ENCODE measurements at regions not wholly inside any gene's neighbourhood (a gene's known extent, or its start where the extent isn't known, plus 50 kb on each side); places are given as distances from the start of the nearest gene placed in this dataset.
"Not testable (repeated sequence)": the region's sequence is repeated elsewhere in the genome, so short reads cannot be mapped to it uniquely, and the experiment has no call there.

GRCh38 chr16:35102780-35103403 is 1643.5 kb downstream of the TP53TG3F start:
- no peak for DNase-seq (ENCODE audit: low read depth, low spot score)
- Histone ChIP-seq H3K4me3 (no peak overlapping the region), H3K9ac (ENCODE audit: insufficient read length) (no peak overlapping the region), H3K9me3 (ENCODE audit: low read depth, low read length) (no peaks in the 10 kb centered on the region), H3K36me3 (ENCODE audit: insufficient read depth, low read length) (no peaks in the 10 kb centered on the region), H3K27ac (no peak overlapping the region)
- TF ChIP-seq EZH2 (IDR thresholded peaks at IDR 0.05), result no peak
- TF ChIP-seq FOXP2 (optimal IDR thresholded peaks at IDR 0.05; ENCODE audit: control extremely low read depth, extremely low read length, insufficient read depth), result no peak
- TF ChIP-seq POLR2AphosphoS5 (IDR thresholded peaks at IDR 0.05; ENCODE audit: borderline replicate concordance, low read depth, low read length), result no peak

DNA sequence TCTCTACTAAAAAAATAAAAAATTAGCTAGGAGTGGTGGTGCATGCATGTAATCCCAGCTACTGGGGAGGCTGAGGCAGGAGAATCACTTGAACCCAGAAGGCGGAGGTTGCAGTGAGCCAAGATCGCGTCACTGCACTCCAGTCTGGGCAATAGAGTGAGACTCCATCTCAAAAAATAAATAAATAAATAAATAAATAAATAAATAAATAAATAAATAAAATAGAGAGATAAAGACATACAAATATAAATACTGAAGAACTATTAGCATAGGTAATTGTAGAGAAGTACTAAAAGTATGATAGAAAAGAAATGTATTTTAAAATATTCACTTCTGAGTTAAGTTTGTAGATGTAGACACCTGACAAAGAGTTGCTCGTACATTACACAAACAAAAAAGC is 1652.4 kb downstream of the TP53TG3F start:
- not testable (repeated sequence) for H3K4me3 ChIP-seq; H3K9ac ChIP-seq (ENCODE audit: insufficient read length); H3K27ac ChIP-seq; H3K36me3 ChIP-seq (ENCODE audit: insufficient read depth, low read length); H3K9me3 ChIP-seq (ENCODE audit: low read depth, low read length); DNase-seq (ENCODE audit: low read depth, low spot score)

- DNase-seq (ENCODE audit: low read depth, low spot score), result no peak
- no peaks in the 10 kb centered on the region for H3K9me3 ChIP-seq (ENCODE audit: low read depth, low read length)
Measured at GRCh38 chr16:35131429-35131828, 1672.0 kb downstream of the TP53TG3F start.

DNA sequence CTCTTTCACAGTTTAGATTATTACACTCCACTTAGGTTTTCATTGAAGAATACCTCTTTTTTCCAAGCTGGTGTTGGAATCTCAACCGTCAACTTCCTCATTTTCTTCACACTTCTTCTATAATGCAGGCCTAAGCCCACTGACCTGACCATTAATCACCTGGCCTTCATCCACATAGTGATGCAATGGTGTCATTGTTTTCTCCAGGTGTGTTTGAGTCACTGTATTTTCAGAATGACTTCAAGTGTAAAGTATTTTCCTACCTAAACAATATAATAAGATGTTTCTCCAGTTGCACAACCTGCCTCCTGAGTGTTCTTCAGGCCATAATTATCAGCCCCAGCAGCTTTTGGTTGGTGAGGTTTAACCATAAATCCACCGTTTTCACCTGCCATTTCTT is 1675.1 kb downstream of the TP53TG3F start:
- H3K36me3 ChIP-seq (ENCODE audit: insufficient read depth, low read length), result no peaks in the 10 kb centered on the region
- no peak for DNase-seq (ENCODE audit: low read depth, low spot score)
- H3K9ac ChIP-seq (ENCODE audit: insufficient read length), result no peak overlapping the region
- no peak overlapping the region for H3K4me3 ChIP-seq
- TF ChIP-seq EZH2 (IDR thresholded peaks at IDR 0.05) (no peak), POLR2AphosphoS5 (IDR thresholded peaks at IDR 0.05; ENCODE audit: borderline replicate concordance, low read depth, low read length) (no peak), FOXP2 (optimal IDR thresholded peaks at IDR 0.05; ENCODE audit: control extremely low read depth, extremely low read length, insufficient read depth) (no peak)
- no peaks in the 10 kb centered on the region for H3K9me3 ChIP-seq (ENCODE audit: low read depth, low read length)
- no peak overlapping the region for H3K27ac ChIP-seq

More at GRCh38 chr16:35131429-35131828, 1672.0 kb downstream of the TP53TG3F start:
- no peak overlapping the region for H3K27ac ChIP-seq
- H3K36me3 ChIP-seq (ENCODE audit: insufficient read depth, low read length), result no peaks in the 10 kb centered on the region
- no peak overlapping the region for H3K4me3 ChIP-seq
- H3K9ac ChIP-seq (ENCODE audit: insufficient read length), result no peak overlapping the region
- TF ChIP-seq EZH2 (IDR thresholded peaks at IDR 0.05) (no peak), FOXP2 (optimal IDR thresholded peaks at IDR 0.05; ENCODE audit: control extremely low read depth, extremely low read length, insufficient read depth) (no peak), POLR2AphosphoS5 (IDR thresholded peaks at IDR 0.05; ENCODE audit: borderline replicate concordance, low read depth, low read length) (no peak)

DNA sequence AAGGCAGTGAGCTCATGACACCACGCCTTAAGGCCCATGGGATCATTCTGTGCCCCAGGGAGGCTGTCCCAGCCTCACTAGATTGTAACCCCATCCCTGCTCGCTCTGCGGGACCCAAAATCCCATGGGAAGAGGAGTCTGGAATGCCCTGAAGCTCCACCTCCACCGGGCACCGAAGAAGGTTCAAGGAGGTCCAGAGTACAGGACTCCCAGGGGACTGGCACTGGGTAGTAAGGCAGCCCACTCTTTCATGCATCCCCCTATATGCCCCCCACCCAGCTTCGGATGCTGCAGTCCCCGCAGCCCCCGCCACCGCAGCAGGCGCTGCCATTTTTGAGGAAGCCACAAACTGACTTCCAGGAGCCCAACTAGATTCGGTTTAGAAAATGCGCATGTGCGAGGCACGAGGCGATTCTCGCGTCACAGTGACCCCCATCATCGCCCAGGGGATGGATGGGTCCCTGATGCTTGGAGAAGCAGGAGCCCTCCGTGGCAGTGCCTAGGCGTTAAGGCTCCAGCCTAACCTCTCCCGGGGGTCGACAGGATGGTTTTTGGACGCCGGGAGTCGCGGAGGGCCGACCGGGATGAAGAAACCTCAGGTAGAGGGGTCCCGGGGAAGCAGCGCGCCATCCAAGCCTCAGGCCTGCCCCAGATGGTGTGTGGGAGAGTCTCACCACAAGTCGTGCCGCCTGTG is 1681.0 kb downstream of the TP53TG3F start:
- H3K9me3 ChIP-seq (ENCODE audit: low read depth, low read length), result no peaks in the 10 kb centered on the region

DNA sequence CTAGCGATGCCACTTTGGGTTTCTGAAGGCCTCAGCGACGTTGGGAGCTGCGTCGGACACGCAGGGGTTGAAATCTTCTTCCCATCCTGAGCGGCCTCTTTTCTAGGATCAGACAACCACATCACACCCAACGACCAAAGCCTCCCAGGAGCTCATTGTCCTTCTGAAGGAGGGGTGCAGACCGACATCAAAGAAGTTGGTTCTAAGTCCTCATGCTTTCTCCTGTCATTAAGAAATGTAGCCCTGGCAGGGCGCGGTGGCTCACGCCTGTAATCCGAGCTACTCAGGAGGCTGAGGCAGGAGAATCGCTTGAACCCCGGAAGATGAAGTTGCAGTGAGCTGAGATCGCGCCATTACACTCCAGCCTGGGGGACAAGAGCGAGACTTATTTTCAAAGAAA is 1681.9 kb downstream of the TP53TG3F start:
- H3K4me3 ChIP-seq, result no peak overlapping the region
- no peak for DNase-seq (ENCODE audit: low read depth, low spot score)
- no peak overlapping the region for H3K9ac ChIP-seq (ENCODE audit: insufficient read length)
- H3K9me3 ChIP-seq (ENCODE audit: low read depth, low read length), result no peaks in the 10 kb centered on the region
- H3K36me3 ChIP-seq (ENCODE audit: insufficient read depth, low read length), result no peaks in the 10 kb centered on the region
- TF ChIP-seq POLR2AphosphoS5 (IDR thresholded peaks at IDR 0.05; ENCODE audit: borderline replicate concordance, low read depth, low read length) (no peak), EZH2 (IDR thresholded peaks at IDR 0.05) (no peak), FOXP2 (optimal IDR thresholded peaks at IDR 0.05; ENCODE audit: control extremely low read depth, extremely low read length, insufficient read depth) (no peak)
- H3K27ac ChIP-seq, result no peak overlapping the region

More for the DNA sequence above, 1681.0 kb downstream of the TP53TG3F start:
- no peak overlapping the region for H3K4me3 ChIP-seq
- no peak for TF ChIP-seq POLR2AphosphoS5 (IDR thresholded peaks at IDR 0.05; ENCODE audit: borderline replicate concordance, low read depth, low read length)
- TF ChIP-seq FOXP2 (optimal IDR thresholded peaks at IDR 0.05; ENCODE audit: control extremely low read depth, extremely low read length, insufficient read depth), result no peak
- no peak for TF ChIP-seq EZH2 (IDR thresholded peaks at IDR 0.05)
- no peaks in the 10 kb centered on the region for H3K36me3 ChIP-seq (ENCODE audit: insufficient read depth, low read length)
- DNase-seq (ENCODE audit: low read depth, low spot score), result no peak
- no peak overlapping the region for H3K9ac ChIP-seq (ENCODE audit: insufficient read length)
- no peak overlapping the region for H3K27ac ChIP-seq

GRCh38 chr16:35142147-35142808 is 1682.9 kb downstream of the TP53TG3F start:
- H3K4me3 ChIP-seq, result no peak overlapping the region
- DNase-seq (ENCODE audit: low read depth, low spot score), result no peak
- no peaks in the 10 kb centered on the region for H3K36me3 ChIP-seq (ENCODE audit: insufficient read depth, low read length)
- no peak overlapping the region for H3K9ac ChIP-seq (ENCODE audit: insufficient read length)
- no peaks in the 10 kb centered on the region for H3K9me3 ChIP-seq (ENCODE audit: low read depth, low read length)
- no peak overlapping the region for H3K27ac ChIP-seq
- TF ChIP-seq EZH2 (IDR thresholded peaks at IDR 0.05), result no peak
- no peak for TF ChIP-seq POLR2AphosphoS5 (IDR thresholded peaks at IDR 0.05; ENCODE audit: borderline replicate concordance, low read depth, low read length)
- TF ChIP-seq FOXP2 (optimal IDR thresholded peaks at IDR 0.05; ENCODE audit: control extremely low read depth, extremely low read length, insufficient read depth), result no peak

GRCh38 chr16:35142809-35143192 is 1683.4 kb downstream of the TP53TG3F start:
- no peak overlapping the region for H3K9ac ChIP-seq (ENCODE audit: insufficient read length)
- H3K9me3 ChIP-seq (ENCODE audit: low read depth, low read length), result no peaks in the 10 kb centered on the region
- no peak overlapping the region for H3K4me3 ChIP-seq
- no peaks in the 10 kb centered on the region for H3K36me3 ChIP-seq (ENCODE audit: insufficient read depth, low read length)
- DNase-seq (ENCODE audit: low read depth, low spot score), result no peak
- no peak overlapping the region for H3K27ac ChIP-seq
- TF ChIP-seq POLR2AphosphoS5 (IDR thresholded peaks at IDR 0.05; ENCODE audit: borderline replicate concordance, low read depth, low read length) (no peak), EZH2 (IDR thresholded peaks at IDR 0.05) (no peak)
